Smooth muscle cell (in vitro differentiated cells): ENCODE measurements at regions not wholly inside any gene's neighbourhood (a gene's known extent, or its start where the extent isn't known, plus 50 kb on each side); places are given as distances from the start of the nearest gene placed in this dataset.

Experiments used
- DNase-seq: peaks from one replicate; lab custom pipeline; 2025; ENCODE audit not compliant: unreplicated experiment; lab: John Stamatoyannopoulos, UW
- H2AFZ ChIP-seq: fragments of 200-600 bp; sonication (generic); 2 replicates; pipeline ENCODE4 v1.6.0; 2016; ENCODE audit warnings: antibody characterized with exemption, low read depth, mild to moderate bottlenecking
- H3F3A ChIP-seq: fragments of 200-600 bp; sonication (generic); 2 replicates; pipeline ENCODE4 v1.6.0; 2017; ENCODE audit warnings: antibody characterized with exemption, low read depth
- H3K27ac ChIP-seq: fragments of 200-600 bp; sonication (generic); 2 replicates; pipeline ENCODE4 v1.5.1; 2016; ENCODE audit warnings: low read depth, mild to moderate bottlenecking
- H3K27me3 ChIP-seq: fragments of 200-600 bp; sonication (generic); 2 replicates; pipeline ENCODE4 v1.6.1; 2016; ENCODE audit warnings: low read depth, mild to moderate bottlenecking
- H3K36me3 ChIP-seq: fragments of 200-600 bp; sonication (generic); 2 replicates; pipeline ENCODE4 v1.5.1; 2016; ENCODE audit warnings: low read depth
- H3K4me1 ChIP-seq: fragments of 200-600 bp; sonication (generic); 2 replicates; pipeline ENCODE4 v1.5.1; 2016; ENCODE audit warnings: low read depth
- H3K4me2 ChIP-seq: fragments of 200-600 bp; sonication (generic); 2 replicates; pipeline ENCODE4 v1.6.0; 2016; ENCODE audit warnings: mild to moderate bottlenecking
- H3K4me3 ChIP-seq: fragments of 200-600 bp; sonication (generic); 2 replicates; pipeline ENCODE4 v1.5.1; 2016; ENCODE audit warnings: mild to moderate bottlenecking
- H3K79me2 ChIP-seq: fragments of 200-600 bp; sonication (generic); 2 replicates; pipeline ENCODE4 v1.6.0; 2016; ENCODE audit warnings: low read depth, mild to moderate bottlenecking
- H3K9ac ChIP-seq: fragments of 200-600 bp; sonication (generic); 2 replicates; pipeline ENCODE4 v1.6.0; 2016; ENCODE audit warnings: low read depth
- H3K9me3 ChIP-seq: fragments of 200-600 bp; sonication (generic); replicated peaks from 2 replicates; pipeline ENCODE4 v1.5.1; 2016; ENCODE audit warnings: low read depth
- H4K20me1 ChIP-seq: fragments of 200-600 bp; sonication (generic); 2 replicates; pipeline ENCODE4 v1.6.0; 2016; ENCODE audit warnings: low read depth
- WGBS: methylation state at CpG from one replicate; pipeline ENCODE4 v1.1.7; 2016; ENCODE audit warnings: low lambda C conversion rate; 5-methylcytosine and 5-hydroxymethylcytosine counted together
- TF ChIP-seq, protein P1 (sequence below): fragments of 200-600 bp; sonication (generic); IDR thresholded peaks from 2 replicates; pipeline ENCODE4 v1.5.1; 2017; ENCODE audit warnings: borderline replicate concordance, mild to moderate bottlenecking, antibody characterized with exemption; ENCODE audit not compliant: insufficient read depth, poor library complexity, severe bottlenecking

DNA sequence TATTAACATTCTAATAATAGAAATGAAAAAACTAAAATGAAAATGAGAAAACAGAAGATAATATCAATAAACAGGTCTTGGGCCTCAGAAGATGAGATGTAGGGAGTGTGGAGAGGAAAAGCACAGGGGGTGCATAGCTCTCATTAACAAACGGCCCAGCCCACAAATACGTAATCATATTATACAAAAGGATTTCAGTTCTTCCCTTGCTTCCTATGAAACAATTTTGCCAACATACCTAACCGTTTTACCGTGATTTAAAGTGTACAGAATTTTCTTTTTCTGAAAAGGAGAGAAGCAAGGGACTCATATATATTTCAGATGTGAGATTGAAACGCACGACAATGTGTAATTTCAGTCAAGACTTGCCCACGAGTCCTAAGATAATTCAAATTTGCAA lies 136.0 kb downstream of the HFE start:
- H3F3A ChIP-seq: peaks cover 22% of the 10 kb centered on the region
- H3K36me3 ChIP-seq: no peaks in the 10 kb centered on the region
- peak overlapping the region; percentile 69 for H3K4me3 ChIP-seq
- H3K79me2 ChIP-seq: no peaks in the 10 kb centered on the region
- H3K9me3 ChIP-seq: no peaks in the 10 kb centered on the region
- H3K4me2 ChIP-seq: peak overlapping the region; percentile 88
- peak overlapping the region; percentile 95 for H3K9ac ChIP-seq
- peak overlapping the region; percentile 82 for H2AFZ ChIP-seq
- WGBS: 12% methylated on average over 7 of the region's 7 CpGs
- no peaks in the 10 kb centered on the region for H4K20me1 ChIP-seq
- no peak for DNase-seq
- no peaks in the 10 kb centered on the region for H3K27me3 ChIP-seq
- TF ChIP-seq, protein P1, sequence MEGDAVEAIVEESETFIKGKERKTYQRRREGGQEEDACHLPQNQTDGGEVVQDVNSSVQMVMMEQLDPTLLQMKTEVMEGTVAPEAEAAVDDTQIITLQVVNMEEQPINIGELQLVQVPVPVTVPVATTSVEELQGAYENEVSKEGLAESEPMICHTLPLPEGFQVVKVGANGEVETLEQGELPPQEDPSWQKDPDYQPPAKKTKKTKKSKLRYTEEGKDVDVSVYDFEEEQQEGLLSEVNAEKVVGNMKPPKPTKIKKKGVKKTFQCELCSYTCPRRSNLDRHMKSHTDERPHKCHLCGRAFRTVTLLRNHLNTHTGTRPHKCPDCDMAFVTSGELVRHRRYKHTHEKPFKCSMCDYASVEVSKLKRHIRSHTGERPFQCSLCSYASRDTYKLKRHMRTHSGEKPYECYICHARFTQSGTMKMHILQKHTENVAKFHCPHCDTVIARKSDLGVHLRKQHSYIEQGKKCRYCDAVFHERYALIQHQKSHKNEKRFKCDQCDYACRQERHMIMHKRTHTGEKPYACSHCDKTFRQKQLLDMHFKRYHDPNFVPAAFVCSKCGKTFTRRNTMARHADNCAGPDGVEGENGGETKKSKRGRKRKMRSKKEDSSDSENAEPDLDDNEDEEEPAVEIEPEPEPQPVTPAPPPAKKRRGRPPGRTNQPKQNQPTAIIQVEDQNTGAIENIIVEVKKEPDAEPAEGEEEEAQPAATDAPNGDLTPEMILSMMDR: no peak
- peaks cover 22% of the 10 kb centered on the region for H3K4me1 ChIP-seq
- H3K27ac ChIP-seq: peak overlapping the region; percentile 99

DNA sequence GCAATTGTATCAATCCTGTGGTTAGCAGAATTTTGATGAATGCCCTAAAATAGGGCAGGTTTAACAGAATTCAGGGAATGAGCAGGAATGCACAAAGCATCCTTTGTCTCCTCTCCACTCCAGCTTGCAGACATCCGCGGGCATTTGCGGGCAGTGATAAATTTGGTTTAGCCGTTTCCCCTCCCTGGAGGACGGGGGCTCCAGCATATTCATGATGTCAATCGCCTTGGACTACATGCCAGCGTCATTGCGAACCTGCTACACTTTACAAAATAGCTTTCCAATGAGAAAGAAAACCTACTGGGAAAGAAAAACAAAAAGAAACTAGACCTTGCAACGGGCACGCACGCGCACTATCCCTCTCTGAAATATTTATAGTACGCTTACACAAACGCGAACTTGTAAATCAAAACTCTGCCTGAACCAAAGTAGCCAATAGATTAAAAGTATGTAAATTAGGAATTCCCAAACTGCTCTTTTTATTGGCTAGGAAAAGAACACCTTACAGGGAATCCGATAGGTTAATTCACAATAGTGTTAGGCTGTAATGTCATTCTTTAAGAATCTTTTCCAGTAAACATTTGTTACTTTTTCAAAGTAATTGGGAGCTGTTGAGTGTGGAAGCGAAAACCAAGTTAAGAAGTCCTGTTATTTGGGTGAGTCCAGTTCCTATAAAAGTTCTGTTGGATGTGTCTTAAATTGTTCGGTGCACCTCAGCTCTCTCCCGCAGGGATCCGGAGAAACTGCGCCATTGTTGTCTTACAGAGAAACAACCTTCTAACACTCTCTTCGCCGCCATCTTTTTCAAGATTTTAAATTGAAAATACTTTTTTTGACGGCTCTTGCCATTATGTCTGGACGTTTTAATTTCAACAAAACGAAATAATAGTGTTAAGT lies 136.7 kb downstream of the HFE start:
- WGBS: under 1% methylated on average over 26 of the region's 26 CpGs

DNA sequence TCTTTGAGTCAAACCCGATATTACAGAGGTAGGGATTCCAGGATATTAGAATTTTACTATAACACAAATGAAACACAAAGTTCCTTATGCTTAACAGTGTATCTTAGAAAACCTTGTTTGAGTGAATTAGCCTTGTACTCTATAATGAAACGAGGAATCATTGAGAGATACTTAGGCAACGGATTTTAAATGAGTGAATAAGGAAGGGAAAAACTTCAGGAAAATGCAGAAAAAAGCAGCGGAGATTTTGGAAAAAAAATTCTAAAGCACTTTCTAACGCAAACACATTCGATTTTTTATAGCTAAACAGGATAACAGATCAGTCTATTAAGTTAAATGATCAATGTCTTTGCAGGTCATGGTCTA lies 137.3 kb downstream of the HFE start:
- no peaks in the 10 kb centered on the region for H3K79me2 ChIP-seq
- H2AFZ ChIP-seq: peak overlapping the region; percentile 82
- DNase-seq: no peak
- no peaks in the 10 kb centered on the region for H3K36me3 ChIP-seq
- peak overlapping the region; percentile 69 for H3K4me3 ChIP-seq
- 2% methylated on average over 6 of the region's 6 CpGs for WGBS
- no peaks in the 10 kb centered on the region for H3K27me3 ChIP-seq
- H4K20me1 ChIP-seq: no peaks in the 10 kb centered on the region
- H3K4me2 ChIP-seq: peak overlapping the region; percentile 88
- H3K9me3 ChIP-seq: no peaks in the 10 kb centered on the region
- H3K27ac ChIP-seq: peak overlapping the region; percentile 99
- TF ChIP-seq, protein P1: no peak
- peaks cover 22% of the 10 kb centered on the region for H3K4me1 ChIP-seq
- H3F3A ChIP-seq: peaks cover 22% of the 10 kb centered on the region
- peak overlapping the region; percentile 95 for H3K9ac ChIP-seq

More for the DNA sequence above, 136.7 kb downstream of the HFE start:
- Histone ChIP-seq H3K4me2 (peak overlapping the region; percentile 88), H3K4me1 (peaks cover 22% of the 10 kb centered on the region), H3K9ac (peak overlapping the region; percentile 95), H3F3A (peaks cover 22% of the 10 kb centered on the region), H3K4me3 (peak overlapping the region; percentile 69), H3K36me3 (no peaks in the 10 kb centered on the region), H3K9me3 (no peaks in the 10 kb centered on the region), H3K27ac (peak overlapping the region; percentile 99), H4K20me1 (no peaks in the 10 kb centered on the region), H3K79me2 (no peaks in the 10 kb centered on the region), H2AFZ (peak overlapping the region; percentile 82), H3K27me3 (no peaks in the 10 kb centered on the region)
- TF ChIP-seq, protein P1: no peak
- DNase-seq: no peak
